Panc1 (cell line): ENCODE measurements at regions not wholly inside any gene's neighbourhood (a gene's known extent, or its start where the extent isn't known, plus 50 kb on each side); places are given as distances from the start of the nearest gene placed in this dataset.

Experiments
- ATAC-seq: fragments of 200-7000 bp; cut with Tn5 transposase; 2 replicates; pipeline ENCODE4 v1.9.1; 2020; ENCODE audit warnings: mild to moderate bottlenecking, moderate library complexity
- BruUV-seq: library from RNA; stranded (reverse); fragments of 400-500 nt; replicated peaks from 2 replicates; lab custom pipeline; 2021; lab: Mats Ljungman, UMichigan
- CTCF ChIA-PET: fragments of 300-600 bp; sonication (Branson Sonifier 250); formaldehyde crosslinking; loops from one replicate; lab custom pipeline; 2022; ENCODE audit warnings: antibody characterized with exemption; lab: Charles Lee
- POLR2A ChIA-PET: fragments of 300-600 bp; sonication (Branson Sonifier 250); formaldehyde crosslinking; loops from one replicate; lab custom pipeline; 2022; ENCODE audit warnings: antibody characterized with exemption; lab: Charles Lee
- DNase-seq: peaks from one replicate; pipeline ENCODE4 v3.0.0-alpha.2; 2010; ENCODE audit warnings: low read depth, low spot score
- H3K27ac ChIP-seq: 2 replicates; pipeline ENCODE4 v1.5.1; 2011; ENCODE audit warnings: mild to moderate bottlenecking, low read length, inconsistent platforms
- H3K27me3 ChIP-seq: fragments of 200-500 bp; sonication (Bioruptor generic); 2 replicates; pipeline ENCODE4 v1.6.0; 2014; ENCODE audit warnings: low read length, inconsistent platforms; ENCODE audit not compliant: control insufficient read depth, insufficient read depth
- H3K36me3 ChIP-seq: fragments of 200-500 bp; sonication (Bioruptor generic); 2 replicates; pipeline ENCODE4 v1.5.1; 2014; ENCODE audit warnings: inconsistent platforms, mild to moderate bottlenecking, low read length, moderate library complexity; ENCODE audit not compliant: control insufficient read depth, insufficient read depth
- H3K4me1 ChIP-seq: 2 replicates; pipeline ENCODE4 v1.5.1; 2011; ENCODE audit warnings: inconsistent platforms, mild to moderate bottlenecking, low read length, moderate library complexity; ENCODE audit not compliant: control insufficient read depth, insufficient read depth
- H3K4me3 ChIP-seq, 2 experiments: 2 replicates each; pipeline ENCODE4 v1.5.1; 2011 to 2012; ENCODE audit warnings: low read depth in 2 of 2, low read length in 2 of 2, mild to moderate bottlenecking in 2 of 2, inconsistent platforms in 1 of 2, moderate library complexity in 1 of 2
- H3K9me3 ChIP-seq: fragments of 200-500 bp; sonication (Bioruptor generic); 2 replicates; pipeline ENCODE4 v1.5.1; 2014; ENCODE audit warnings: low read depth, mild to moderate bottlenecking, inconsistent platforms, low read length, moderate library complexity; ENCODE audit not compliant: control insufficient read depth, insufficient read depth
- POLR2AphosphoS5 ChIP-seq: IDR thresholded peaks from 2 replicates; pipeline ENCODE4 v1.6.1; 2012; ENCODE audit warnings: mild to moderate bottlenecking, low read depth, low read length, moderate library complexity
- SIN3A ChIP-seq: IDR thresholded peaks from 2 replicates; pipeline ENCODE4 v1.6.1; 2012; ENCODE audit warnings: low read depth, mild to moderate bottlenecking, low read length, moderate library complexity, borderline replicate concordance; ENCODE audit not compliant: insufficient read depth
- TCF7L2 ChIP-seq: IDR thresholded peaks from 2 replicates; pipeline ENCODE4 v1.6.1; 2011; ENCODE audit warnings: mild to moderate bottlenecking, low read depth, low read length, inconsistent platforms
- in situ Hi-C: cut with HindIII; loops from 2 replicates; pipeline ENCODE4 v1.10.0; 2016; ENCODE audit warnings: low sequenced_read_pairs, low pct_unique_long_range_greater_than_20kb
- intact Hi-C: fragments of 100-400 bp; cut with micrococcal nuclease; formaldehyde crosslinking; loops from one replicate; pipeline ENCODE4 v1.10.0; 2022; ENCODE audit not compliant: unreplicated experiment
- TF ChIP-seq, protein P1 (sequence below): fragments of 450-650 bp; IDR thresholded peaks from 2 replicates; pipeline ENCODE4 v1.5.1; 2017; ENCODE audit warnings: mild to moderate bottlenecking
- TF ChIP-seq, protein P2 (sequence below), 2 experiments: IDR thresholded peaks; 2 replicates each; pipeline ENCODE4 v1.6.1; 2011 to 2012; ENCODE audit warnings: low read depth in 2 of 2, control low read depth in 1 of 2, low read length in 1 of 2, mild to moderate bottlenecking in 1 of 2, moderate library complexity in 1 of 2; ENCODE audit not compliant: insufficient read depth in 1 of 2

- CTCF ChIA-PET = no interaction called here
- ATAC-seq = no peak
- intact Hi-C loops = no loop called here
These were observed 160.2 kb downstream of the SERPINI1 start for GRCh38 chr3:167895684-167896083.

GRCh38 chr3:167895178-167895577, 159.7 kb downstream of the SERPINI1 start:
- DNase-seq (no peak), ATAC-seq (no peak)
- Histone ChIP-seq H3K4me3 (no peak overlapping the region), H3K4me1 (no peaks in the 10 kb centered on the region), H3K27me3 (no peaks in the 10 kb centered on the region), H3K27ac (no peak overlapping the region), H3K36me3 (no peaks in the 10 kb centered on the region), H3K9me3 (no peaks in the 10 kb centered on the region)
- ChIA-PET CTCF (no interaction called here), POLR2A (interaction anchor here (0.5 kb wide), 1 partner anchor 13 kb away, joined by 3 read pairs; no protein-coding TSS in a partner anchor)
- intact Hi-C loops (no loop called here), in situ Hi-C loops (no loop called here)
- TF ChIP-seq, protein P1, sequence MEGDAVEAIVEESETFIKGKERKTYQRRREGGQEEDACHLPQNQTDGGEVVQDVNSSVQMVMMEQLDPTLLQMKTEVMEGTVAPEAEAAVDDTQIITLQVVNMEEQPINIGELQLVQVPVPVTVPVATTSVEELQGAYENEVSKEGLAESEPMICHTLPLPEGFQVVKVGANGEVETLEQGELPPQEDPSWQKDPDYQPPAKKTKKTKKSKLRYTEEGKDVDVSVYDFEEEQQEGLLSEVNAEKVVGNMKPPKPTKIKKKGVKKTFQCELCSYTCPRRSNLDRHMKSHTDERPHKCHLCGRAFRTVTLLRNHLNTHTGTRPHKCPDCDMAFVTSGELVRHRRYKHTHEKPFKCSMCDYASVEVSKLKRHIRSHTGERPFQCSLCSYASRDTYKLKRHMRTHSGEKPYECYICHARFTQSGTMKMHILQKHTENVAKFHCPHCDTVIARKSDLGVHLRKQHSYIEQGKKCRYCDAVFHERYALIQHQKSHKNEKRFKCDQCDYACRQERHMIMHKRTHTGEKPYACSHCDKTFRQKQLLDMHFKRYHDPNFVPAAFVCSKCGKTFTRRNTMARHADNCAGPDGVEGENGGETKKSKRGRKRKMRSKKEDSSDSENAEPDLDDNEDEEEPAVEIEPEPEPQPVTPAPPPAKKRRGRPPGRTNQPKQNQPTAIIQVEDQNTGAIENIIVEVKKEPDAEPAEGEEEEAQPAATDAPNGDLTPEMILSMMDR = no peak
- TF ChIP-seq SIN3A = no peak
- no peak for TF ChIP-seq POLR2AphosphoS5
- TF ChIP-seq TCF7L2 = no peak
- TF ChIP-seq, protein P2, sequence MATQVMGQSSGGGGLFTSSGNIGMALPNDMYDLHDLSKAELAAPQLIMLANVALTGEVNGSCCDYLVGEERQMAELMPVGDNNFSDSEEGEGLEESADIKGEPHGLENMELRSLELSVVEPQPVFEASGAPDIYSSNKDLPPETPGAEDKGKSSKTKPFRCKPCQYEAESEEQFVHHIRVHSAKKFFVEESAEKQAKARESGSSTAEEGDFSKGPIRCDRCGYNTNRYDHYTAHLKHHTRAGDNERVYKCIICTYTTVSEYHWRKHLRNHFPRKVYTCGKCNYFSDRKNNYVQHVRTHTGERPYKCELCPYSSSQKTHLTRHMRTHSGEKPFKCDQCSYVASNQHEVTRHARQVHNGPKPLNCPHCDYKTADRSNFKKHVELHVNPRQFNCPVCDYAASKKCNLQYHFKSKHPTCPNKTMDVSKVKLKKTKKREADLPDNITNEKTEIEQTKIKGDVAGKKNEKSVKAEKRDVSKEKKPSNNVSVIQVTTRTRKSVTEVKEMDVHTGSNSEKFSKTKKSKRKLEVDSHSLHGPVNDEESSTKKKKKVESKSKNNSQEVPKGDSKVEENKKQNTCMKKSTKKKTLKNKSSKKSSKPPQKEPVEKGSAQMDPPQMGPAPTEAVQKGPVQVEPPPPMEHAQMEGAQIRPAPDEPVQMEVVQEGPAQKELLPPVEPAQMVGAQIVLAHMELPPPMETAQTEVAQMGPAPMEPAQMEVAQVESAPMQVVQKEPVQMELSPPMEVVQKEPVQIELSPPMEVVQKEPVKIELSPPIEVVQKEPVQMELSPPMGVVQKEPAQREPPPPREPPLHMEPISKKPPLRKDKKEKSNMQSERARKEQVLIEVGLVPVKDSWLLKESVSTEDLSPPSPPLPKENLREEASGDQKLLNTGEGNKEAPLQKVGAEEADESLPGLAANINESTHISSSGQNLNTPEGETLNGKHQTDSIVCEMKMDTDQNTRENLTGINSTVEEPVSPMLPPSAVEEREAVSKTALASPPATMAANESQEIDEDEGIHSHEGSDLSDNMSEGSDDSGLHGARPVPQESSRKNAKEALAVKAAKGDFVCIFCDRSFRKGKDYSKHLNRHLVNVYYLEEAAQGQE (IDR thresholded peaks at IDR 0.05; ENCODE audit: insufficient read depth in 1 of 2, low read depth in 2 of 2, low read length in 1 of 2) = no peak
- BruUV-seq = no TSS peak

More at GRCh38 chr3:167895684-167896083, 160.2 kb downstream of the SERPINI1 start:
- in situ Hi-C loops = no loop called here
- TF ChIP-seq SIN3A (no peak), TCF7L2 (no peak), POLR2AphosphoS5 (no peak)
- TF ChIP-seq, protein P2 (IDR thresholded peaks at IDR 0.05; ENCODE audit: insufficient read depth in 1 of 2, low read depth in 2 of 2, low read length in 1 of 2) = no peak
- TF ChIP-seq, protein P1 = no peak
- H3K4me1 ChIP-seq = no peaks in the 10 kb centered on the region
- POLR2A ChIA-PET = no interaction called here
- no peaks in the 10 kb centered on the region for H3K36me3 ChIP-seq
- no peaks in the 10 kb centered on the region for H3K27me3 ChIP-seq
- no peak for DNase-seq
- H3K27ac ChIP-seq = no peak overlapping the region
- H3K4me3 ChIP-seq = no peak overlapping the region
- no peaks in the 10 kb centered on the region for H3K9me3 ChIP-seq
- no TSS peak for BruUV-seq
